ENCODE measurements at regions not wholly inside any gene's neighbourhood (a gene's known extent, or its start where the extent isn't known, plus 50 kb on each side); places are given as distances from the start of the nearest gene placed in this dataset.
A peak's percentile ranks its signal among the peaks of the same experiment; 100 is the strongest.

DNA sequence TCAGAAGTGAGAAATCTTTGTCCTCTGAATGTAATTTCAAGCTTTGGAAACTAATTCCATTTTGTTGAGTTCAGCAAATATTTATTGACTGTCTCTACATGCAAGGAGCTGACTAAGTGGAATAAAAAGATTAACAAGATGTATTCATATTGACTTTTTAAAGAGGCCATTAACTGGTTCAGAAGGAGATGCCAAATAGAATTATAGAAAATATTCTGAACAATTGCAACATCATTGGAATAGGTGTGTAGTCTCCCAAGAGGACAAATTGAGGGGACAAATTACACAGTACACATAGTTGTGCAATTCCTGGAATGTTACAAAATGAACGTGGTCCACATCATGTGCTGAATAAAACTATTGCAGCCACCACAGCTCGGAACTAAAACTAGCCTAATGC, 224.2 kb downstream of the NPR3 start:
- no peak overlapping the region for H3K9ac ChIP-seq (ENCODE audit: low read depth in 2 of 2, low read length in 2 of 2)
- H3K9me3 ChIP-seq = no peaks in the 10 kb centered on the region
- H3K27ac ChIP-seq = no peak overlapping the region
- H3K4me3 ChIP-seq = no peak overlapping the region
- DNase-seq = no peak
- intact Hi-C loops (cut with DNase I) = no loop called here
- TF ChIP-seq CTCF (IDR thresholded peaks at IDR 0.05) = no peak
- H3K36me3 ChIP-seq = no peaks in the 10 kb centered on the region
- no peaks in the 10 kb centered on the region for H3K4me1 ChIP-seq
- no peaks in the 10 kb centered on the region for H3K27me3 ChIP-seq

- TF ChIP-seq CTCF (IDR thresholded peaks at IDR 0.05) = no peak
- no peak for DNase-seq
- Histone ChIP-seq H3K27me3 (no peaks in the 10 kb centered on the region), H3K27ac (no peak overlapping the region), H3K36me3 (no peaks in the 10 kb centered on the region), H3K4me1 (no peaks in the 10 kb centered on the region), H3K9ac (ENCODE audit: low read depth in 2 of 2, low read length in 2 of 2) (no peak overlapping the region), H3K4me3 (no peak overlapping the region), H3K9me3 (no peaks in the 10 kb centered on the region)
- intact Hi-C loops (cut with DNase I) = no loop called here
Observed at GRCh38 chr5:32936329-32936728, 225.2 kb downstream of the NPR3 start.

GRCh38 chr5:32942225-32942989, 231.3 kb downstream of the NPR3 start:
- TF ChIP-seq CTCF (IDR thresholded peaks at IDR 0.05) = peak; percentile 46
- intact Hi-C loops (cut with DNase I) = no loop called here
- Histone ChIP-seq H3K4me3 (no peak overlapping the region), H3K27me3 (no peaks in the 10 kb centered on the region), H3K36me3 (no peaks in the 10 kb centered on the region), H3K27ac (no peak overlapping the region), H3K4me1 (no peaks in the 10 kb centered on the region), H3K9ac (ENCODE audit: low read depth in 2 of 2, low read length in 2 of 2) (no peak overlapping the region), H3K9me3 (no peaks in the 10 kb centered on the region)
- peak; percentile 49 for DNase-seq

DNA sequence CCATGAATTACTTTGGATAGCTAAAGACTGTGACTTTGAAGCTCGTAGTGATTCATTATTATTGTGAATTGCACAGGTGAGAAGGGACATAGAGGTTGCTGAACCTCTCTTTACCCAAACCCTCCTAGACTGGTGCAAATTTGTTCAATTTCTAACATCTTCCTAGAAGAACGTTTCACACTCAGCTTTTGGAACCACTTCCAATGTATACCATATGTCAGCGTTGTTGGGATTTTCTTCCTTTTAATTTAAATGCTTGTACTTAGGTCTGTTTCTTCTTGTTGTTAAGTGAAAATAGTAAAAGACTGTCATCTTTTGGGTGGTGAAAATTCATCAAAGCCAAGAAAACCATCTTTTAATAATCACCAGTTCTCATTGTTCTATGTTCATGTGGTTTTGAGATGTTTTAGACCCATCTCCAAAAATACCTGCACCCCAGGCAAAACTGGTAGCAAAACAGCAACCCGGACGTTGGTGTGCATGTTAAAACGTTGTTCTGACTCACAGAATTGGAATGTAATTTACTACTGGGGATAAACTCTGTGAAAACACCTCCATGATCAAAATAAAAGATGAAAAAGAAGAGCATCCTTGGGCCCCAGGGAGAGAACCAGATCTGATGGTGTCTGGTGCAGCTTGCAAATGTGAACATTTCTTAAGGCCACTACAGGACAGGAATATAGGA, 238.3 kb downstream of the NPR3 start:
- no peaks in the 10 kb centered on the region for H3K27me3 ChIP-seq
- intact Hi-C loops (cut with DNase I) = no loop called here
- no peak for DNase-seq
- H3K4me1 ChIP-seq = no peaks in the 10 kb centered on the region
- no peak overlapping the region for H3K9ac ChIP-seq (ENCODE audit: low read depth in 2 of 2, low read length in 2 of 2)
- H3K9me3 ChIP-seq = no peaks in the 10 kb centered on the region
- H3K4me3 ChIP-seq = no peak overlapping the region
- no peak for TF ChIP-seq CTCF (IDR thresholded peaks at IDR 0.05)
- H3K27ac ChIP-seq = no peak overlapping the region
- H3K36me3 ChIP-seq = no peaks in the 10 kb centered on the region

GRCh38 chr5:32951003-32951402, 239.9 kb downstream of the NPR3 start:
- H3K9me3 ChIP-seq = no peaks in the 10 kb centered on the region
- H3K27me3 ChIP-seq = no peaks in the 10 kb centered on the region
- no peaks in the 10 kb centered on the region for H3K36me3 ChIP-seq
- H3K4me1 ChIP-seq = no peaks in the 10 kb centered on the region
- no peak for TF ChIP-seq CTCF (IDR thresholded peaks at IDR 0.05)
- H3K27ac ChIP-seq = no peak overlapping the region
- DNase-seq = no peak
- intact Hi-C loops (cut with DNase I) = no loop called here
- H3K4me3 ChIP-seq = no peak overlapping the region
- no peak overlapping the region for H3K9ac ChIP-seq (ENCODE audit: low read depth in 2 of 2, low read length in 2 of 2)

Data from colonic mucosa (tissue), 4 donors.